H7 (cell line): ENCODE measurements at regions not wholly inside any gene's neighbourhood (a gene's known extent, or its start where the extent isn't known, plus 50 kb on each side); places are given as distances from the start of the nearest gene placed in this dataset.
"Not testable (repeated sequence)": the region's sequence is repeated elsewhere in the genome, so short reads cannot be mapped to it uniquely, and the experiment has no call there.

Source experiments
- DNase-seq: peaks from one replicate; pipeline ENCODE4 v3.0.0; 2012
- H3K27me3 ChIP-seq: 2 replicates; pipeline ENCODE4 v1.6.0; 2011; ENCODE audit warnings: mild to moderate bottlenecking, low read length; ENCODE audit not compliant: control insufficient read depth, insufficient read depth
- H3K36me3 ChIP-seq: replicated peaks from 2 replicates; pipeline ENCODE4 v1.5.1; 2011; ENCODE audit warnings: low read length; ENCODE audit not compliant: control insufficient read depth, insufficient read depth
- H3K4me3 ChIP-seq: 2 replicates; pipeline ENCODE4 v1.5.1; 2011; ENCODE audit warnings: low read depth, mild to moderate bottlenecking, control low read depth, low read length, moderate library complexity; ENCODE audit not compliant: insufficient read depth

- not testable (repeated sequence) for H3K4me3 ChIP-seq, H3K27me3 ChIP-seq, DNase-seq, H3K36me3 ChIP-seq
Measured at GRCh38 chr4:27442661-27443060, 582.0 kb downstream of the STIM2 start.

GRCh38 chr4:27463816-27464215 lies 603.2 kb downstream of the STIM2 start:
- Histone ChIP-seq H3K4me3 (no peak overlapping the region), H3K36me3 (no peaks in the 10 kb centered on the region), H3K27me3 (no peaks in the 10 kb centered on the region)
- DNase-seq = no peak

- no peak for DNase-seq
- no peaks in the 10 kb centered on the region for H3K36me3 ChIP-seq
- no peaks in the 10 kb centered on the region for H3K27me3 ChIP-seq
- no peak overlapping the region for H3K4me3 ChIP-seq
Measured at GRCh38 chr4:27467351-27467750, 606.7 kb downstream of the STIM2 start.

GRCh38 chr4:27472364-27472763 lies 611.7 kb downstream of the STIM2 start:
- H3K27me3 ChIP-seq = no peaks in the 10 kb centered on the region
- no peaks in the 10 kb centered on the region for H3K36me3 ChIP-seq
- DNase-seq = no peak
- no peak overlapping the region for H3K4me3 ChIP-seq

- Histone ChIP-seq H3K36me3 (no peaks in the 10 kb centered on the region), H3K4me3 (no peak overlapping the region), H3K27me3 (no peaks in the 10 kb centered on the region)
- no peak for DNase-seq
Measured at GRCh38 chr4:27474691-27475090, 614.0 kb downstream of the STIM2 start.

GRCh38 chr4:27484216-27484615 lies 623.6 kb downstream of the STIM2 start:
- H3K4me3 ChIP-seq = no peak overlapping the region
- DNase-seq = no peak
- H3K27me3 ChIP-seq = no peaks in the 10 kb centered on the region
- H3K36me3 ChIP-seq = no peaks in the 10 kb centered on the region

- H3K36me3 ChIP-seq = no peaks in the 10 kb centered on the region
- no peaks in the 10 kb centered on the region for H3K27me3 ChIP-seq
- no peak overlapping the region for H3K4me3 ChIP-seq
- DNase-seq = no peak
Measured at GRCh38 chr4:27490315-27490714, 629.7 kb downstream of the STIM2 start.

- no peaks in the 10 kb centered on the region for H3K36me3 ChIP-seq
- H3K27me3 ChIP-seq = no peaks in the 10 kb centered on the region
- no peak overlapping the region for H3K4me3 ChIP-seq
- DNase-seq = no peak
Measured at GRCh38 chr4:27490766-27491165, 630.1 kb downstream of the STIM2 start.

- Histone ChIP-seq H3K36me3 (no peaks in the 10 kb centered on the region), H3K4me3 (no peak overlapping the region), H3K27me3 (no peaks in the 10 kb centered on the region)
- no peak for DNase-seq
Measured at GRCh38 chr4:27506401-27506800, 645.8 kb downstream of the STIM2 start.

GRCh38 chr4:27514711-27515110 lies 654.1 kb downstream of the STIM2 start:
- no peak overlapping the region for H3K4me3 ChIP-seq
- H3K36me3 ChIP-seq = no peaks in the 10 kb centered on the region
- no peak for DNase-seq
- H3K27me3 ChIP-seq = no peaks in the 10 kb centered on the region

- Histone ChIP-seq H3K27me3 (no peaks in the 10 kb centered on the region), H3K36me3 (no peaks in the 10 kb centered on the region), H3K4me3 (no peak overlapping the region)
- no peak for DNase-seq
Measured at GRCh38 chr4:27515140-27515539, 654.5 kb downstream of the STIM2 start.

GRCh38 chr4:27518876-27519275 lies 658.2 kb downstream of the STIM2 start:
- Histone ChIP-seq H3K36me3 (no peaks in the 10 kb centered on the region), H3K27me3 (no peaks in the 10 kb centered on the region), H3K4me3 (no peak overlapping the region)
- no peak for DNase-seq

- Histone ChIP-seq H3K4me3 (no peak overlapping the region), H3K36me3 (no peaks in the 10 kb centered on the region), H3K27me3 (no peaks in the 10 kb centered on the region)
- DNase-seq = no peak
Measured at GRCh38 chr4:27524224-27524623, 663.6 kb downstream of the STIM2 start.

GRCh38 chr4:27534488-27534887 lies 673.8 kb downstream of the STIM2 start:
- Histone ChIP-seq H3K4me3 (no peak overlapping the region), H3K36me3 (no peaks in the 10 kb centered on the region), H3K27me3 (no peaks in the 10 kb centered on the region)
- no peak for DNase-seq

- no peak for DNase-seq
- Histone ChIP-seq H3K36me3 (no peaks in the 10 kb centered on the region), H3K4me3 (no peak overlapping the region), H3K27me3 (no peaks in the 10 kb centered on the region)
Measured at GRCh38 chr4:27568236-27568951, 707.8 kb downstream of the STIM2 start.

GRCh38 chr4:27568952-27569319 lies 708.3 kb downstream of the STIM2 start:
- no peak for DNase-seq
- no peaks in the 10 kb centered on the region for H3K27me3 ChIP-seq
- no peak overlapping the region for H3K4me3 ChIP-seq
- no peaks in the 10 kb centered on the region for H3K36me3 ChIP-seq
